ENCODE measurements at regions not wholly inside any gene's neighbourhood (a gene's known extent, or its start where the extent isn't known, plus 50 kb on each side); places are given as distances from the start of the nearest gene placed in this dataset.

- TF ChIP-seq, protein P1, sequence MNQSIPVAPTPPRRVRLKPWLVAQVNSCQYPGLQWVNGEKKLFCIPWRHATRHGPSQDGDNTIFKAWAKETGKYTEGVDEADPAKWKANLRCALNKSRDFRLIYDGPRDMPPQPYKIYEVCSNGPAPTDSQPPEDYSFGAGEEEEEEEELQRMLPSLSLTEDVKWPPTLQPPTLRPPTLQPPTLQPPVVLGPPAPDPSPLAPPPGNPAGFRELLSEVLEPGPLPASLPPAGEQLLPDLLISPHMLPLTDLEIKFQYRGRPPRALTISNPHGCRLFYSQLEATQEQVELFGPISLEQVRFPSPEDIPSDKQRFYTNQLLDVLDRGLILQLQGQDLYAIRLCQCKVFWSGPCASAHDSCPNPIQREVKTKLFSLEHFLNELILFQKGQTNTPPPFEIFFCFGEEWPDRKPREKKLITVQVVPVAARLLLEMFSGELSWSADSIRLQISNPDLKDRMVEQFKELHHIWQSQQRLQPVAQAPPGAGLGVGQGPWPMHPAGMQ (IDR thresholded peaks at IDR 0.05; ENCODE audit: borderline replicate concordance) = no peak
- TF ChIP-seq SIN3A (IDR thresholded peaks at IDR 0.05; ENCODE audit: low read depth, low read length) = no peak
- no peak for TF ChIP-seq PAX5 (IDR thresholded peaks at IDR 0.05; ENCODE audit: borderline replicate concordance, low read depth, low read length)
- TF ChIP-seq ZSCAN29 (IDR thresholded peaks at IDR 0.05) = no peak
- no peak for TF ChIP-seq CREM (IDR thresholded peaks at IDR 0.05; ENCODE audit: low read depth)
- no peak for TF ChIP-seq MTA2 (IDR thresholded peaks at IDR 0.05; ENCODE audit: low read depth)
These were observed 519.7 kb upstream of the RGMA start (continued) for GRCh38 chr15:93608643-93609148.

DNA sequence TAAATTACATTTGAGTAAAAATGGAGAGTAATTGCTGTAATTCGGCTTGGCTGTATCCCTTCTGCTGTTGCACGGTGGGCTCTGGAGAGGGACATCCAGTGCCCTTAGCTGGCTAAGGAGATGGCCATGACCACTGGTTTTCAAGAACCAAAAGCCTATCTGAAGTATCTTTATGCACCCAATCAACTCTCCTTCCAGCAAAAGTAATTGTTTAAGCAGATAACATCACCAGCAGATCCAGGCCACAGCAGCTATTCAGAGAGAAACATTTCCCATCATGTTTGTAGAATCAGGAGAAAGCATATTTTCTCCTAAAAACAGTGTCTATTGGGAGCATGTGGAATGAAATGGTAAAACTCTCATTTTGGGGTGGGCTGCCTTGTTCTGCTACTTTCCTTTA is 514.5 kb upstream of the RGMA start:
- 32% methylated on average over 2 of the region's 2 CpGs for WGBS (ENCODE audit: insufficient coverage, insufficient replicate concordance, low lambda C conversion rate, missing lambda C conversion rate)
- no peak overlapping the region for H3K4me2 ChIP-seq (ENCODE audit: control insufficient read depth, insufficient read depth)
- H3K27me3 ChIP-seq (replicated peaks in 1 of 2; ENCODE audit: control insufficient read depth in 2 of 2, insufficient read depth in 2 of 2, low read length in 1 of 2) = peaks cover 0 to 2% of the 10 kb centered on the region in 2 experiments; a peak in 2 of 4 replicates
- no TSS peak for BruUV-seq (replicated peaks)
- POLR2A ChIA-PET = no interaction called here
- in situ Hi-C loops (cut with MboI) = no loop called here
- intact Hi-C loops (cut with micrococcal nuclease; ENCODE audit: unreplicated experiment) = no loop called here
- FAIRE-seq = no peak
- RAD21 ChIA-PET (ENCODE audit: unreplicated experiment) = no interaction called here
- DNase-seq (ENCODE audit: low read depth, low spot score) = no peak
- CTCF ChIA-PET = no interaction called here
- H3K27ac ChIP-seq (ENCODE audit: control insufficient read depth, insufficient read depth) = no peak overlapping the region
- H2AFZ ChIP-seq (ENCODE audit: control insufficient read depth, low read depth, low read length) = no peak overlapping the region
- no peak overlapping the region for H3K4me3 ChIP-seq
- H3K79me2 ChIP-seq (ENCODE audit: control insufficient read depth, insufficient read depth, low read length) = no peaks in the 10 kb centered on the region
- no peaks in the 10 kb centered on the region for H3K36me3 ChIP-seq (ENCODE audit: control insufficient read depth in 2 of 2, insufficient read depth in 2 of 2, low read length in 1 of 2)
- no peaks in the 10 kb centered on the region for H3K9me3 ChIP-seq (replicated peaks; ENCODE audit: control insufficient read depth, insufficient read depth, low read length)
- SMC1A ChIA-PET (ENCODE audit: uncharacterized antibody, unreplicated experiment) = no interaction called here
- no peak overlapping the region for H3K9ac ChIP-seq (ENCODE audit: control insufficient read depth, insufficient read depth, low read length)
- no peaks in the 10 kb centered on the region for H4K20me1 ChIP-seq (ENCODE audit: control insufficient read depth, insufficient read depth)
- H3K4me1 ChIP-seq (ENCODE audit: control insufficient read depth, insufficient read depth, low read length) = no peaks in the 10 kb centered on the region
- ATAC-seq = no peak
- no peak for TF ChIP-seq REST (IDR thresholded peaks at IDR 0.05; ENCODE audit: low read depth, low read length)
- TF ChIP-seq RBBP5 (conservative IDR thresholded peaks at IDR 0.05) = no peak
- TF ChIP-seq, protein P2, sequence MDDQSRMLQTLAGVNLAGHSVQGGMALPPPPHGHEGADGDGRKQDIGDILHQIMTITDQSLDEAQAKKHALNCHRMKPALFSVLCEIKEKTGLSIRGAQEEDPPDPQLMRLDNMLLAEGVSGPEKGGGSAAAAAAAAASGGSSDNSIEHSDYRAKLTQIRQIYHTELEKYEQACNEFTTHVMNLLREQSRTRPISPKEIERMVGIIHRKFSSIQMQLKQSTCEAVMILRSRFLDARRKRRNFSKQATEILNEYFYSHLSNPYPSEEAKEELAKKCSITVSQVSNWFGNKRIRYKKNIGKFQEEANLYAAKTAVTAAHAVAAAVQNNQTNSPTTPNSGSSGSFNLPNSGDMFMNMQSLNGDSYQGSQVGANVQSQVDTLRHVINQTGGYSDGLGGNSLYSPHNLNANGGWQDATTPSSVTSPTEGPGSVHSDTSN (IDR thresholded peaks at IDR 0.05; ENCODE audit: insufficient replicate concordance, low read depth, low read length) = no peak
- no peak for TF ChIP-seq RAD21 (IDR thresholded peaks at IDR 0.05; ENCODE audit: insufficient read depth, low read depth, low read length)
- no peak for TF ChIP-seq CTCF (IDR thresholded peaks at IDR 0.05 in 2 of 3, conservative IDR thresholded peaks at IDR 0.05 in 1 of 3; ENCODE audit: control insufficient read depth in 2 of 3, extremely low read depth in 1 of 3, insufficient read depth in 1 of 3, low read depth in 3 of 3, low read length in 3 of 3)
- TF ChIP-seq KLF5 (IDR thresholded peaks at IDR 0.05; ENCODE audit: partially characterized antibody) = no peak
- no peak for TF ChIP-seq DPF2 (IDR thresholded peaks at IDR 0.05)
- no peak for TF ChIP-seq MYB (IDR thresholded peaks at IDR 0.05; ENCODE audit: borderline replicate concordance, low read depth, low read length)
- TF ChIP-seq NFYA (IDR thresholded peaks at IDR 0.05; ENCODE audit: borderline replicate concordance, low read depth, low read length) = no peak
- no peak for TF ChIP-seq ZZZ3 (IDR thresholded peaks at IDR 0.05; ENCODE audit: control insufficient read depth, insufficient read length, low read depth)
- TF ChIP-seq ASH2L (IDR thresholded peaks at IDR 0.05; ENCODE audit: borderline replicate concordance, low read depth) = no peak
- no peak for TF ChIP-seq CREM (IDR thresholded peaks at IDR 0.05; ENCODE audit: low read depth)

Measured in GM12878 (cell line).